HG02981 (cell line): ENCODE measurements at regions not wholly inside any gene's neighbourhood (a gene's known extent, or its start where the extent isn't known, plus 50 kb on each side); places are given as distances from the start of the nearest gene placed in this dataset.
"Not testable (repeated sequence)": the region's sequence is repeated elsewhere in the genome, so short reads cannot be mapped to it uniquely, and the experiment has no call there.

Experiments used
- ATAC-seq: cut with Tn5 transposase; IDR thresholded peaks from one replicate; pipeline ENCODE4 v1.9.1; 2021; ENCODE audit warnings: mild to moderate bottlenecking, moderate library complexity; ENCODE audit not compliant: unreplicated experiment

DNA sequence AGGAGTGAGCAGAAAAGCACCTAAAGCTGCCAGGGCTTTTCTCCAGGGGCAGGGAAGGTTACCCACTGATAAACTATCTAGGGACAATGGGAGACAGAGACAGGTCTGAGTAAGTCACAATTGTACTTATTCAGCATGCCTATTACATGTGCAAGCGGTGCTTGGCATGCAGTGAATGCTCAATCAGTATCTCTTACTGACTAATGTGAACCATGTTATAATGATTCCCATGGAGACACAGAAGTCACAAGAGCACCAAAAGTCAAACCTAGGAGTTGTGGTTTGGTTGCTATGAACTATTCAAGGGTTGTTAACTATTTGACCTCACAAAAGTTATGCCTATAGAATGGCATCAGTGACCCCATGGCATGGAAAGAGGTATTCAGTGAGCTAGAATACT, 50.0 kb upstream of the RASGRP1 start:
- ATAC-seq = no peak

DNA sequence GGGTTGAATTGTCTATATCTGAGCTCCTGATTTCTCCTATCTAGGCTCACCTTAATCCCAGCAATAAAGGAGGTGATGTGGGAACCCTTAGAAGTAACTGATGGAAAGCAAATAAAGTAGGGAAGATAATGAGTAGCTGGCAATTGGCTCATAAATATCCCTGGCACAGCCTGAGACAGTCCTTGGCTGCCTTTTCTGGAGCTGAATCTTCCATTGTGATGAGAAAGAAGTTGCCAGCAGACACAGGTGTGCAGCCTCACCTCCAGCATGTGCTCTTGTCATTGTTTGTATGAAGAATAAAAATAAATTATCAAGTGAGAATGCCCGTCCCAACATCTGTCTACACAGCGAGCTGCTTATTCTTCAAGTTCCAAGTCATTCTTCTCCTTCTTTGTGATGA, 53.2 kb upstream of the RASGRP1 start:
- no peak for ATAC-seq

DNA sequence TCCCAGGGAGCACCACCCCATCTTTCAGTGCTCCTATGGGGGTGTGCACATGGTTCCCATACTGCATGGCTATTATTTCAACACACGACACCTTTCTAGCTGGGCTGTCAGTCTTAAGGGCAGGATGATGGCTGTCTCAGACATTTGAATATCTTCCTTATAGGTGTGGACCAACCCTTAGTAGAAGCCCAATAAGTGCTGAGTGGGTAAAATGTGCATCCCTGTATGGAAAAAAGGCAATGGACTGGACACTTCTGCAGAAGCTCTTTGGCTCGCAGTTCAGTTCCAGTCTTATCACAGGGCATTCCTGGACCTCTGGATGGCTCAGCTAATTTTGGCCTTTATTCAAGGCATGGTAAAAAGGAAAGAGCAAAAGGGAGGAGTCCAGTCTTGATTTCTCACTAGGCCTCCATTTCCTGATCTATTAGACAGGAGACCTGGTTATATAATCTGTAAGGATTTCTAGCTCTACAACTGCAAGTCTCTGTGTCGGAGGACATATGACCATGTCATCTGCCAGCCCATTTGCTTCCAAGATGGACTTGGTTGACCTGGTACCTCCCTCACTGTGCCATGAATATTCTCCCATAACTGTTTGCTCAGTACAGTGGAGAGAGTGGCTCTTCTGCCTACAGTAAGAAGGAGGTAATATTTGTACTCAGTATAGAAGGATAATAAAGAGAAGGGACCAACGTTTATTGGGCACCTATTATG, 53.8 kb upstream of the RASGRP1 start:
- no peak for ATAC-seq

DNA sequence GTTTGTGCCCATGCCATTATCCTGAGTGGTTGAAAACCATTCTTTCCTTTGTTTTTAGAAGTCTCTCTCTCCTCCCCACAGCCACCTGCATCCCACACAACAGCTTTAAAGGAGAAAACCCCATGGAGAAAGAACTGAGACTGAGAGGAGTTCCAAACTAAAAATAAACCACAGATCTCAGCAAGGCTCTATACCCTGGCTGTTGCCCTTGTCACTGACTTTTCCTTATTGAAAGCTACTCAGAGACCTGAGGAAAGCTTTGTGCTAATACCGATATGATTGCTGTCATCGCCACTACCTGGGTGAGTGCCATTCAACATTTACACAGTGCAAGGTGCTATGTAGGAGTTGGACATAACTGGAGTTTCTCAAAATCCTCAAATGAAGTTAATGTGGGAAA, 55.5 kb upstream of the RASGRP1 start:
- no peak for ATAC-seq

DNA sequence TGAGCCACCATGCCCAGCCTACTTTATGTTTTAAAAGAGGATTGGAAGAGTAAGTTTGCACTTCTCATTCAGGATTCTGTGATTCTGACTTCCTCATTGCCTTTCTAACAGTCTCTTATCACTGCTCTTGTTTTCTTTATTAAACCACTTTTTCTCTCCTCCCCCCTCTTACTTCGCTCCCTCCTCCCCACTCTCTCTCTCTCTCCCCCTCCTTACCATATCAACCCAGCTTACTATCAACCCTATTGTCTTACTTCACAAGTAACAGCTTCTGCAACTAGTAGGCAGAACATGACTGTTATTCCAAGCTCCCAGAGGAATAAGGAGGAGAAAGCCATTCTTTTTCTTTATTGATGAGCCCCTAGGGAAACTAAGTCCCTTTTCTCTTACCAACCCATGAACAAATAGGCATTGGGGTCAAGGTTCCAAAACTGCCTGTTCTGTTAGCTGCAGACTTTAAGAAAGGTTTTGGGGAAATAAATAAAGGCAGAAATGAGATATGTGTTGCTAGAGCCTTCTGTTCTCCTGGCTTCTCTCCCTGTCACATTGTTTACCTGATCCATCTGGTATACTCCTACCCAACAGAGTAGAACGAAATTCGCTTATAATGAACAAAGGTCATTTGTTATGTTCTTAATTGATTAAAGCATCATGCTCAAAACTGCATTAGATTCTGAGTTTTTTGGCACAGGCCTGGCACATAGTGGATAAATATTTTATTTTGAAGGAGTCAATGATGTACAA, 56.4 kb upstream of the RASGRP1 start:
- ATAC-seq = no peak

DNA sequence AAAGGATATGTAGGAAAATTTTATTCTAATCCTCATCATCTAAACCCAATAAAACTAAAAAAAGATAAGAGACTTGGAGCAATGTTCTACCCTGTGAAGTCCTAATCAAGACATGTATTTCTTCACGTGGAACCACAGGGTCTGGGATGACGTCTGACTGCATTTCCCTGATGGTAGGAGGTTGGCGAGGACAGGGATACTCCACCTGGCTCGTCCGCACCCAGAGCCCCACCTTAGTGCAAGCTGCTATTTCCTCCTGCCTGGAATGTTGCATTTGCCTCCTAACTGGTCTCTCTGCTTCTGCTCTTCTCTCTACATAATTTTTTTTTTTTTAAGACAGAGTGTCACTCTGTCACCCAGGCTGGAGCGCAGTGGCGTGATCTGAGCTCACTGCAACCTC, 57.7 kb upstream of the RASGRP1 start:
- ATAC-seq = no peak

DNA sequence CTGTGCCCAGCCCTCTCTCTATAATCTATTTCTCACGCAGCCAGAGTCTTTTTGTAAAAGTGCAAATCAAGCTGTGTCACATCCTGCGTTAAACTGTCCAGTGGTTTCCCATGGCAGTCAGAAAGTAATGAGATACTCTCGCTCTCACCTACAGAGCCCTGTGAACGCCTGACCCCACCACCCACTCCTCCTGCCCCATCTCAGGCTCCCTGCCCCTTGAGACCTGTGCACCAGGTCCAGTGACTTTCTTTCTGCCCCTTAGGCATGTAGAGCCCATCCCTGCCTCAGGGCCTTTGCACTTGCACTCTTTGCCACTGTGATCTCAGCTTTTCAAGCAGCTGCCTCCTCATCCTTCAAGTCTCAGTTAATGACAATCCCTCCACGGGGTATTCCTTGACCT, 58.3 kb upstream of the RASGRP1 start:
- no peak for ATAC-seq

DNA sequence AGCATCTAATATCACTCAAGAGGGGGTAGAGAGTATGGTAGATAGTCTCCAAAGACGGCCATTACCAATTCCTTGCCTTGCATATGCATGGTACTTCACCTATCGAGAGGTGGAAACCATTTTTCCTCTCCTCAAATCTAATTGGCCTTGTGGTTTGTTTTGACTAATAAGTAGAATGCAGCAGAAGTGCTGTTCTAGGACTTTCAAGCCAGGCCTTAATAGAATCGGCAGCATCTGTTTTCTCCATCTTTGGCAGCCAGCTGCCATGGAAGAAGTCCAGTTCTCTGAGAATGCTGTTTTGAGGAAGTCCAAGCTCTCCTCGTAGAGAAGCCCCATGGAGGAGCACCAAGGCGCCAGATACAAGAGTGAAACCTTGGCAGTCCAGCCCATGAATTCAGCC, 59.1 kb upstream of the RASGRP1 start:
- ATAC-seq = no peak

DNA sequence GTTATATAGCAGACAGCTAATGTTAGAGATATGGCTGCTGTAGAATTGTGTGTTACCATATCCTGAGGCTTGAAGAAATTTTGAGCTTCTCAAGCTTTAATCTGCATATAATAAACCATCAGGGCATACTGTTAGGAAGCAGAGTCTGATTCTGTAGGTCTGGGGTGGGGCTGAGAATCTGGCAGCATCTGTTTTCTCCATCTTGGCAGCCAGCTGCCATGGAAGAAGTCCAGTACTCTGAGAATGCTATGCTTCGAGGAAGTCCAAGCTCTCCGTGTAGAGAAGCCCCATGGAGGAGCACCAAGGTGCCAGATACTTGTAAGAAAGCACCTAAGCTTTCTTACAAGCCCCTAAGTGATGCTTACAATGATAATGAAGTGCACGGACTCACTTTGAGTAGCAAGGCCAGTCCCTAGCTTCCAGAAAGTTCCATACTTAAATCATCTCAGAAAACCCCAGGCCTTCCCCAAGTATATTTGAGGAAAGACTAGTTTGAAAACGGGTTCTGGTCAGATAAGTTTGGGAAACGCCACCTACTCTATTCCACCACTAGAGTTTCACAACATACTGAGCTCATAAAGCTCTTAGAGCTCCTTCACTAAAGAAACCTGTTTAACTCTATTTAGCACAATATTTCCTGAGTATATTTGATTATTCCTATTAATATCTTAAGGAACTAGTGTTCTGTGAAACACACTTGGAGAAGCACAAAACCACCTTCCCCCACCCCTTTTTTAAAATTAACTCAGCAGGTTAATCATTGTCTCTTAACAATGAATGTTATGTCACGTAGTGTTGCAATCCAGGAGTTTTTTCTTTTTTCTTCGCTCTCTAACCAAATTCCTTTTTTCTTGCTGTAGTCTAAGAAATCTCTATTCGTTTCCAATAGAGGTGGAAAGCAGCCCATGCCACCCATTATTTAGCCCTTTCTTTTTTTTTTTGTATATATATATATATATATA, 59.9 kb upstream of the RASGRP1 start:
- no peak for ATAC-seq

DNA sequence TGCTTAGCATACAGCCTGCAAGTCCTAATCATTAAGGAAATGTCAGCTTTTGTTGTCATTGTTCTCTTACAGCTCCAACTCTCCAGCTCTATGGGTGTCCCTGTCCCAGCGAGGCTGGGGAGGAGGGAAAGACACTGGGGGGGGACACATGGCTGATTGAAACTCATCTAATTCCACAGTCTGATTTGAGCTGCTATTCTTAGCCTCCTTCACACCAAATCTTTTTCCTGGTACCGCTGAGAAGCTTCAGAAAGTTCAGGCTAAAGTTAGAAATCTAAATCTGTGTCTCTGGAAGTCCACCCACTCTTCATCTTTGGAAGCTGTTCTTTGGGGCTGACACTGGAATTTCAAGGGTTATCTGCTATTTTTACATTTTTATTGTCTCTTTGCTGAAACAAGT, 61.3 kb upstream of the RASGRP1 start:
- ATAC-seq = no peak

DNA sequence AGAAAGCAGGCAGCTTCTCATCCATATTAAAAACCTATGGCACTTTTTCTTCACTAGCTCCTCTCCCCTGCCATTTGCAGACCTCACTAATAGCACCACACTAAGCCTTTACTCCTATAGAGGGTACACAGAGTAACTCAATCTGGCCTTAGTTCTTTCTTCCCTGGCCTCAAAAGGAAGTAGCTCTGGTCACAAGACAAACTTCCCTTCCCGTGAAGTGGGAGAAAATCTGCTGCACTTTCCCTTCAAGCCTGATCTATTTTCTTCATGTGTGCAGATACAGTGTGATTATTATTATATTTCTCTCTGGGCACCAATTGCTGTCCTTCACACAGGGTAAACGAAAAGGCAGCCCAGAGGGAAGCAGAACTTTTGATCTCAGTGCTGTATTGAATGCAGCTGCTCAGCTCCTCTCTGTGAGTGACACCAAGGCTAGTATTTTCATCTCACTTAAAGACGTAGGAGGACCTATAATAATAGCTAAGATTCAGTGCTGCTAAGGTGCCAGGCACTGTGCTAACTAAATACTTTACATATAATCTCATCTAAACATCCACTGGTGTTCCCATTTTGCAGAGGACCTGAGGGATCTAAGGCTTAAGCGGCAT, 61.9 kb upstream of the RASGRP1 start:
- ATAC-seq = no peak

DNA sequence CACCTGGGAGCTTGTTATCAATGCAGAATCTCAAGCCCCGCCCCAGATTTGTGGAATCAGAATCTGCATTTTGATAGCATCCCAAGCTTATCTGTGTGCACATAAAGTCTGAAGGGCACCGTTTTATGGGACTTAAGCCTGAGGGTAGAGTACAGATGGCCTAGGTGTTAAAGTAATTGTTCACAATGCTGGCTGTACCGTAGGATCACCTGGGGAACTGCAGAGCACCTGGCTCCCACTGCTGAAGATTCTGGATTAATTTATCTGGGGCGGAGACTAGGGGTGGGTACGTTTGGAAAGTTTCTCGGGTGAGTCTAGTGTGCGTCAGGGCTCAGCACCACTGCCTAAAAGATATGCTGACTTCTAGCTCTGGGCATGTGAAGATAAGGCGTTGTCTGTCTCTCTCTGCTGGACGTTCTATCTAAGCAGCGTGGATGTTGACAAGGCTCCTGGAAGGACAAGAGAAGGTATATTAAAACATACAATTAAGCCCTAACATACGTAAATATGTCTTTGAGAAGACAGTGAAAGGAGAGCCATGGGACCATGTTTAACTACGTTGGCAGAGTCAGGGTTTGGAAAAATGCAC, 63.2 kb upstream of the RASGRP1 start:
- ATAC-seq = no peak

DNA sequence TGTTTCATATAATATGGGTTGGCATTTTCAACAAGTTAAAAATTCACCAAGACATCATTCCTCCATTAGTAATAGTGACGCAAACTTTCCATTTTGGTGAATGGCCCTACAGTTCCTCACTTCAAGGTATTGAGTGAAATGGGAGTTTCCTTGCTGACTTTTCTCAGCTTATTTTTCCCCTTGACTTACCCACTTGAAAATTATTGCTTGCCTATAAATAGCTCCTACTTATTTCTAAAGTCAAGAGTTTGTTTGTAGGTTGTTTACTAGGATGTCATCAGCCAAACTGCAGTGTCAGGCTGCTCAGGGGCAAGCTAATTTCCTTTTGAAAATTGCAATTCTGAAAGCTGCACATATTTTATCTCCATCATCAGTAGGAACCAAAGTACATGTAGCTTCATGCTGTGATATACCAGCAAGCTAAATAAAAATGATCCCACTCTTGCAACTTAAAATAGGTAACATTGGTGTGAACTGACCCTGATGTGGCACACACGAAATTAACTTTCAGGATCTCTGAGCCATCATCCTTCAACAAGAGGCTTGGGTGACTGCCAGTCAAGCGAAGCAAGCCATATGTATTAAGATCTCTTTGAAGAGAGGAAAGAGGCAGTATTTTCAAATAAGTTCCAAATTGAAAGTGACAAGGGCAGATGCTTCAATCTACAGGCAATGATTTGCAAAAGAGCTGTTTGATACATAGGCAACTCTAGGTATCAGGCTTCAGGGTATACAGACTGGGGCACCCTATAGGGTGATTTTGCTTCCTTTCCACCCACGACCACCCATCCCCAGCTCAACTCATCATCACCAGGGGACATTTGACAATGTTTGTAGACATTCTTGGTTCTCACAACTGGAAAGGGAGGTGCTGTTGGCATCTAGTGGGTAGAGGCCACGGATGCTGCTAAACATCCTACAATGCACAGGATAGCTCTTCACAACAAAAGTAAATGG, 66.8 kb upstream of the RASGRP1 start:
- no peak for ATAC-seq

DNA sequence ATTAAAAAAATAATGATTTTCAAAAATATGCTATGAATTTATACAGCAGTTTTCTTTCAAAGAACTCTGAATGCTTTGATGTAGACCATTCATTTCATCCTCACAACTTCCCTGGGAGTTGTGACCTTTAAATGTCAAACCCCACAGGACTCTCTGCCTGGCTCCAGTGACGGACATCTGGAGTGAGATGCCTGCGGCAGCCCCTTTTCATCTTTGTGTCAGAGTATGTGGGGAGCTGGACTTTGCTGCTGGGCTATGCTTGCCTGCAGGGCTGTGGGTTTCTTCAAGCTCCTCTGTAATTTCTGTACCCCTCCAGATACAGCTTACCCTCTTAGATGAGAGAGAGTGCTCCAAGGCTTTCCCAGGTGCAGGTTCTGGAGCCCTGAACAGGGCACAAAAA, 70.6 kb upstream of the RASGRP1 start:
- ATAC-seq = no peak

DNA sequence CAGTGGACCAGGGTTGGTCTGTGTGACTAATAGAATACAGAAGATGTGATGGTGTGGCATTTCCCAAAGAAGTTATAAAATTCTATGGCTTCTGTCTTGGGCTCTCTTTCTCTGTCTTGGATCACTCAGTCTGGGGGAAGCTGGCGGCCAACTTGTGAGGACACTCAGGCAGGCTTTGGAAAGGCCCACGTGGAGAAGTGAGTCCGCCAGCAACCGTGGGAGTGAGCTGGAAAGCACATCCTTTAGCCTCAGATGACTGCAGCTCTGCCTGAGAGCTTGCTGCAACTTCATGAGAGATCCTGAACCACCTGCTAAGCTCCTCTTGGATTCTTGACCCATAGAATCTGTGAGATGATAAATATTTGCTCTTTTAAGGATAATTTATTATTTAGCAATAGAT, 72.0 kb upstream of the RASGRP1 start:
- ATAC-seq = no peak

DNA sequence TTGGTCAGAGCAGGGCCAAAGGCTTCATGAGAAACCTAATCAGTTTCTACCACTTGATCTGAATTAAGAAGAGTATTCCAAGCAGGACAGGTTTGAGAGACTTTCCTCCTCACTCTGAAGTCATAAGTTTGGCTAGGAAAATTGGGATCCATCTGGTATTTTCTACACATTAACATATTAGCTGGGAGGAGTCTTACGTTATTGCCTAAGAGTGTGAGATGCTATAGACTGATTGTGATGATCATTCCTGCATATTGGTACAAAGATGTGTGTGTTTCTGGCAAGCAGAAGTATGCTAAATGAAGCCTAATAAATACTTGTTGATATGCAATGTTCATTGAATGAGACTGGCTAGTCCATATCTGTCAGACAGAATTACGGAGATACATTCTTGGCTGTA, 73.5 kb upstream of the RASGRP1 start:
- no peak for ATAC-seq

DNA sequence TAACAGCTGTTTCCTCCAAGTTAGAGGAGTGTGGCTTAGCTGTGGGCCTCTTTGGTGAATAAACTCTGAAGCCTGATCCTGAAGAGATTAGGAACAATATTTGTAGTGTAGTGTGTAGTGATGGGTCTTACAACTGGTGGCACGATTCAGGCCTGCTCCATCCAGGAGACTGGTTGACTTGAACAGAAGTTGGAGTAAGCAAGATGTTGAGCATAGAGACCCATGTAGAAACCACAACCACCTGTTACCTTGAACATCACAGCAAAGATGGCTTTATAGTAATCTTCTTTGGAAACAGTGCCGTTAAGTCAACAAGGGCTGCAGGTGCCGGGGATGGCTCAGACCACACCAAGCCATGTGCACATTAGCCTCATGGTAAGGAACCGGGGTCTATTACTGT, 74.2 kb upstream of the RASGRP1 start:
- ATAC-seq = no peak

DNA sequence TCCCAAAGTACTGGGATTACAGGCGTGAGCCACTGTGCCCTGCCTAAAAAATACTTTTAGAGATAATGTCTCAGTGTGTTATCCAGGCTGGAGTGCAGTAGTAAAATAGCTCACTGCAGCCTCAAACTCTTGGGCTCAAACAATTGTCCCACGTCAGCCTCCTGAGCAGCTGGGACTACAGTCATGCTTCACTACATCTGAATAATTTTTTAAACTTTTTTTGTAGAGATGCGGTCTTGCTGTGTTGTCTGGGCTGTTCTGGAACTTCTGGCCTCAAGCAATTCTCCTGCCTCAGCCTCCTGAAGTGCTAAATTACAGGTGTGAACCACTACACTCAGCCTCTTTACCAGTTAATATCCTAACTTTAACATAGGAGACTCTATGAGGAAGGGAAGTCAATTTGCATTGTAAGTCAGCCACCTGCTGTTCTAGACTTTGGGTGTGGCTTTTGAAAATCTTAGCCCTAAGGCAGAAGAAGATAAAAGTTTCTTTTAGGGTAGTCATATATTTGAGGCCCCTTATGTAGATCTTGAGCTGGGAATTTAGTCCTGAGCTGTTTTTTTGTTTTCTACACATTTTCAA, 78.2 kb upstream of the RASGRP1 start:
- no peak for ATAC-seq

DNA sequence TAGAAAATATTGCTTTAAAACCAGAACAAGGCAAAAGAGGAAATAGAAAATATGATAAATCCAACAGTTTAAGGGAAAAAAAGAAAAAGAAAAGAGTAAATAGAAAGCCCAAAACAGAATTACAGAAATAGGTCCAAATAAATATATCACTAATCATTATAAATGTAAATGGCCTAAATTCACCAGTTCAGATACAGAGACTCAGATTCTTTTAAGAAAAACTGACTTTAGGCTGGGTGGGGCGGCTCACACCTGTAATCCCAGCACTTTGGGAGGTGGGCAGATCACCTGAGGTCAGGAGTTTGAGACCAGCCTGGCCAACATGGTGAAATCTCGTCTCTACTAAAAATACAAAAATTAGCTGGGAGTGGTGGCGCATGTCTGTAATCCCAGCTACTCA, 79.7 kb upstream of the RASGRP1 start:
- ATAC-seq = not testable (repeated sequence)
